GM12873 (cell line): ENCODE measurements at regions not wholly inside any gene's neighbourhood (a gene's known extent, or its start where the extent isn't known, plus 50 kb on each side); places are given as distances from the start of the nearest gene placed in this dataset.

ENCODE experiments used
- TF ChIP-seq, protein P1 (sequence below): IDR thresholded peaks from 2 replicates; pipeline ENCODE4 v1.5.1; 2012; ENCODE audit warnings: low read depth, mild to moderate bottlenecking, moderate library complexity, low read length, control low read depth; ENCODE audit not compliant: insufficient read depth; ENCODE audit errors: missing control alignments

DNA sequence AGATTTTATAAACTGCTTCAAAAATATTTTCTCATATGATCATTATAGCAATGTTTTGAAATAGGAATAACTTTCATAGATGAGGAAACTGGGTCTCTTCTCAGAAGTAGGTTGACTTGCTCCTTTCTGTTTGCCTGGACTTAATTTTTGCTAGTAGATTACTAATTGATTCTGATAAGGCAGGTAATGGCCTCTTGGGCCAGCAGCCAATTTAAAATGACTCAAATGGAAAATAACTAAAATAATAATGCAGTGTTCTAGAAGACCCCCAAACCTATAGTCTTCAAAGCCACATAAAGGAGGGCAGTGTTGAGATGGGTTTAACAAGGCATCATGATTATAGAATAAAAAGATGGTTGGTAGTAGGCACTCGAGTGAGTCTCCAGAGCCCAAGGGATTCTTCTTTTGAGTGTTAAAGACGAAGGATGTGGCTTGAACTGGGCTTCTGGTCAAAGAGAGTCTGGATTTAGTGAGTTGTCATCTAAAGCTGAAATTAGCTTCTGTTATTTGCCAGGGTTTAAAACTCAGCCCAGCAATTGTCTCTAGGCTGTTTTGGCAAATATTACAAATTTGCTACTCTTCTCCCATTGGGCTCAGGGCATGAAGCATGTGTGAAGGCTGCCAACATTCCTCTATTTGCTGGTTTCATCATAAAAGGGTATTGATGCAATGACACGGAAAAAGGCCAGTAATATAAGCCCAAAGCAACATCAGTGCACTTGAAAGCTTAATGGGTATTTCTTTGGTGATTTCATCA is 297.1 kb upstream of the MEIS2 start:
- TF ChIP-seq, protein P1, sequence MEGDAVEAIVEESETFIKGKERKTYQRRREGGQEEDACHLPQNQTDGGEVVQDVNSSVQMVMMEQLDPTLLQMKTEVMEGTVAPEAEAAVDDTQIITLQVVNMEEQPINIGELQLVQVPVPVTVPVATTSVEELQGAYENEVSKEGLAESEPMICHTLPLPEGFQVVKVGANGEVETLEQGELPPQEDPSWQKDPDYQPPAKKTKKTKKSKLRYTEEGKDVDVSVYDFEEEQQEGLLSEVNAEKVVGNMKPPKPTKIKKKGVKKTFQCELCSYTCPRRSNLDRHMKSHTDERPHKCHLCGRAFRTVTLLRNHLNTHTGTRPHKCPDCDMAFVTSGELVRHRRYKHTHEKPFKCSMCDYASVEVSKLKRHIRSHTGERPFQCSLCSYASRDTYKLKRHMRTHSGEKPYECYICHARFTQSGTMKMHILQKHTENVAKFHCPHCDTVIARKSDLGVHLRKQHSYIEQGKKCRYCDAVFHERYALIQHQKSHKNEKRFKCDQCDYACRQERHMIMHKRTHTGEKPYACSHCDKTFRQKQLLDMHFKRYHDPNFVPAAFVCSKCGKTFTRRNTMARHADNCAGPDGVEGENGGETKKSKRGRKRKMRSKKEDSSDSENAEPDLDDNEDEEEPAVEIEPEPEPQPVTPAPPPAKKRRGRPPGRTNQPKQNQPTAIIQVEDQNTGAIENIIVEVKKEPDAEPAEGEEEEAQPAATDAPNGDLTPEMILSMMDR: no peak

DNA sequence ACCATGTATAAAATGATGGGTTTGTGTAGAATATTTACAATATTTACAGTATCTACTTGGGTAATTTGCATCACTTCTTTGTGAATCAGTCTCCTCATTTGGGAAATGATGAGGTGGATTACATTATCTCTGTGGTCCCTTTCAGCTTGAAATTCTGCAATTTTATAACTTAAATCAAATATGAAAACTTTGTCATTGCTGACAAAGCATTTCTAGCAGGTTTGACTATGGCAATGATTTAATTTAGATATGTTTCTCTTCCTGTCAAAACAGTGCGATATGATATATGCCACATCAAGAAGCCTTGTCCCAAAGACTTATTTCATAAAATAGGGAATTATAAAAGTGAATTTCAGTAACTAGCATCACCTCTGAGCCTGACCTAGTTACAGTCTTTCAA is 315.8 kb upstream of the MEIS2 start:
- TF ChIP-seq, protein P1: no peak

DNA sequence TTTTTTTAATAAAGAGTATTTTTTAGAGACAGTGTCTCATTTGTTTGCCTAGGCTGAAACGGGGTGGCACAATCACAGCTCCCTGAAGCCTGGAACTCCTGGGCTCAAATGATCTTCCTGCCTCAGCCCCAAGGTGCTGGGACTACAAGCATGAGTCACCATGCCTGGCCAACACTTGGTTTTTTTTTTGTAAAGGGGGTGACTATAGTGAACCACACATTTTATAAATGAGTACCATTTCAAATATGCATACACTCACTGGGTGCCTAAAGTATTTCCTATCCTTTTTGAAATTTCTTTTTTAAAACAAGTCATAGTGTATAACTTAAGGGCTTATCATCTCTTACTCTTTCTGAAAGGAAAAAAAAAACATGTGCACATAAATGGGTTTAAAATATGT is 325.2 kb upstream of the MEIS2 start:
- TF ChIP-seq, protein P1: no peak

DNA sequence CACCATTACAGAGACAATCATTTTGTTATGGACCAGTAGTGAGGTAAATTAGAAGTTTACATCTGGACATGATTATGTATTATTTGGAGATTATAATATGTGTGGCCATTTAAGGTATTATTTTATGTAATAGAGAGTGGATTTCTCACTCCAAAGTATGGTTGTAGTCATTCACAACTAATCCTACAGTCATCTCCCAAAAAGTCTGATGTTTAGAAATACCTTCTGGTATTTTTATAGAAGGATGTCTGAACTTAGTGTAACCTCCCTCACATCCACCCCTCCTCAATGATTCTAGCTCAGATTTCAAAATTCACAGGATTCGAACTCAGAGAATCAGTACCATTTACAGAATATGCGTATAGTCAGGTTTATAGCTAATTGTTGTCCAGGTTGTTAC is 346.6 kb upstream of the MEIS2 start:
- TF ChIP-seq, protein P1: no peak

DNA sequence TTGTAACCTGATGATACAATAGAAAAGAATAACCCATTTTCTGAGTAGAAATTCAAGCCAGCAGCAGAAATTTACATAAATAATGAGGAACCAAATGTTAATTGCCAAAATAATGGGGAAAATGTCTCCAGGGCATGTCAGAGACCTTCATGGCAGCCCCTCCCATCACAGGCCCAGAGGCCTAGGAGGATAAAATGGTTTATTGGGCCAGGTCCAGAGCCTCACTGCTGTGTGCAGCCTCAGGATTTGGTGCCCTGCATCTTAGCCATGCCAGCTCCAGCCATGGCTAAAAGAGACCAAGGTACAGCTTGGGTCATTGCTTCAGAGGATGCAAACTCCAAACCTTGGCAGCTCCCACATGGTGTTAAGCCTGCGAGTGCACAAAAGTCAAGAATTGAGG is 352.1 kb upstream of the MEIS2 start:
- TF ChIP-seq, protein P1: no peak

DNA sequence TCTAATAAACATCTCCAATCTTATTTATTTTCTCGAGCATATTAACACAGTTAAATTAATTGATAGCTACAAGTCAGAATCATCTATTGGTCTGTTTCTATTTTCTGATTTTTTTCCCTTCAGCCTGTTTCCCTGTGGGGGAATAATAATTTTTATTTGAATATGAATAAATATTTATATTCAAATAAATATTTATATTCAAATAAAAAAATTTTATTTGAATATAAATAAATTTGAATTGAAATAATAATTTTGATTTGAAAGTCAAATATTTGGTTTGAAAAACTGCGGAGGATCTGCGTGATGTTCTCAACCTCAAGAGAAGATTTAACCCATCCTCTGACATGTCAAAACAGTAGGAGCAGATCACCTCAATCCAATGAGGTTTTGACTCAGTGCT is 380.1 kb upstream of the MEIS2 start:
- TF ChIP-seq, protein P1: no peak

DNA sequence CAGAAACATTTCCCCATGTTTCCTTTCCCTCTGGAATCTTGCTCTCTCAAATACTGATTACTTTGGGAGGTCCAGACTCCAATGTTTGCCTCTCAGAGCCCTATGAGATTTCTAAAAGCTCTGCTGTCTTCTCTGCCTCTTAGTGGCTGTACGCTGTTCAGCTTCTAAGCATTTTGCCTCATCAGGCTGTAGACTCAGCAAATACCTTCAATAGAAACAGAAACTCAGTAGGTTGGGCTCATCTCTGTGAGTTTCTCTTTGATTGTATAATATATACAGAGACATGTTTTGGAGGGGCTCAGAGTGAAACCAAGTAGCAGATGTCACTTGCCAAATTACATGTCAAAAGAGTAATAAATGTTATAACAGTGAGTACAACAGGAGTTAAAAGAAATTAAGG is 380.8 kb upstream of the MEIS2 start:
- TF ChIP-seq, protein P1: no peak
